Suprapubic skin (tissue), 3 donors: ENCODE measurements at regions not wholly inside any gene's neighbourhood (a gene's known extent, or its start where the extent isn't known, plus 50 kb on each side); places are given as distances from the start of the nearest gene placed in this dataset.

Experiments
- CTCF ChIP-seq, 2 donors: fragments of 200-600 bp in 1 of 2; fragments of 450-650 bp in 1 of 2; sonication (generic) in 1 of 2; IDR thresholded peaks; one replicate each; pipeline ENCODE4 v1.5.1; 2016 to 2019; ENCODE audit warnings: antibody characterized with exemption in 2 of 2, mild to moderate bottlenecking in 1 of 2, moderate library complexity in 1 of 2
- POLR2AphosphoS5 ChIP-seq, 3 donors: sonication (generic); formaldehyde crosslinking; IDR thresholded peaks; one replicate each; pipeline ENCODE4 v1.6.1; 2017; ENCODE audit warnings: antibody characterized with exemption in 3 of 3

GRCh38 chr9:108478431-108479332 is 377.1 kb downstream of the ACTL7B start:
- TF ChIP-seq CTCF (IDR thresholded peaks at IDR 0.05) (no peak), POLR2AphosphoS5 (IDR thresholded peaks at IDR 0.05) (peak in 1 of 3 donors; percentile 23)
